Smooth muscle cell (in vitro differentiated cells): ENCODE measurements at regions not wholly inside any gene's neighbourhood (a gene's known extent, or its start where the extent isn't known, plus 50 kb on each side); places are given as distances from the start of the nearest gene placed in this dataset.

Source experiments
- DNase-seq: peaks from one replicate; lab custom pipeline; 2025; ENCODE audit not compliant: unreplicated experiment; lab: John Stamatoyannopoulos, UW
- H2AFZ ChIP-seq: fragments of 200-600 bp; sonication (generic); 2 replicates; pipeline ENCODE4 v1.6.0; 2016; ENCODE audit warnings: antibody characterized with exemption, low read depth, mild to moderate bottlenecking
- H3F3A ChIP-seq: fragments of 200-600 bp; sonication (generic); 2 replicates; pipeline ENCODE4 v1.6.0; 2017; ENCODE audit warnings: antibody characterized with exemption, low read depth
- H3K27ac ChIP-seq: fragments of 200-600 bp; sonication (generic); 2 replicates; pipeline ENCODE4 v1.5.1; 2016; ENCODE audit warnings: low read depth, mild to moderate bottlenecking
- H3K27me3 ChIP-seq: fragments of 200-600 bp; sonication (generic); 2 replicates; pipeline ENCODE4 v1.6.1; 2016; ENCODE audit warnings: low read depth, mild to moderate bottlenecking
- H3K36me3 ChIP-seq: fragments of 200-600 bp; sonication (generic); 2 replicates; pipeline ENCODE4 v1.5.1; 2016; ENCODE audit warnings: low read depth
- H3K4me1 ChIP-seq: fragments of 200-600 bp; sonication (generic); 2 replicates; pipeline ENCODE4 v1.5.1; 2016; ENCODE audit warnings: low read depth
- H3K4me2 ChIP-seq: fragments of 200-600 bp; sonication (generic); 2 replicates; pipeline ENCODE4 v1.6.0; 2016; ENCODE audit warnings: mild to moderate bottlenecking
- H3K4me3 ChIP-seq: fragments of 200-600 bp; sonication (generic); 2 replicates; pipeline ENCODE4 v1.5.1; 2016; ENCODE audit warnings: mild to moderate bottlenecking
- H3K79me2 ChIP-seq: fragments of 200-600 bp; sonication (generic); 2 replicates; pipeline ENCODE4 v1.6.0; 2016; ENCODE audit warnings: low read depth, mild to moderate bottlenecking
- H3K9ac ChIP-seq: fragments of 200-600 bp; sonication (generic); 2 replicates; pipeline ENCODE4 v1.6.0; 2016; ENCODE audit warnings: low read depth
- H3K9me3 ChIP-seq: fragments of 200-600 bp; sonication (generic); replicated peaks from 2 replicates; pipeline ENCODE4 v1.5.1; 2016; ENCODE audit warnings: low read depth
- H4K20me1 ChIP-seq: fragments of 200-600 bp; sonication (generic); 2 replicates; pipeline ENCODE4 v1.6.0; 2016; ENCODE audit warnings: low read depth
- WGBS: methylation state at CpG from one replicate; pipeline ENCODE4 v1.1.7; 2016; ENCODE audit warnings: low lambda C conversion rate; 5-methylcytosine and 5-hydroxymethylcytosine counted together
- TF ChIP-seq, protein P1 (sequence below): fragments of 200-600 bp; sonication (generic); IDR thresholded peaks from 2 replicates; pipeline ENCODE4 v1.5.1; 2017; ENCODE audit warnings: borderline replicate concordance, mild to moderate bottlenecking, antibody characterized with exemption; ENCODE audit not compliant: insufficient read depth, poor library complexity, severe bottlenecking

DNA sequence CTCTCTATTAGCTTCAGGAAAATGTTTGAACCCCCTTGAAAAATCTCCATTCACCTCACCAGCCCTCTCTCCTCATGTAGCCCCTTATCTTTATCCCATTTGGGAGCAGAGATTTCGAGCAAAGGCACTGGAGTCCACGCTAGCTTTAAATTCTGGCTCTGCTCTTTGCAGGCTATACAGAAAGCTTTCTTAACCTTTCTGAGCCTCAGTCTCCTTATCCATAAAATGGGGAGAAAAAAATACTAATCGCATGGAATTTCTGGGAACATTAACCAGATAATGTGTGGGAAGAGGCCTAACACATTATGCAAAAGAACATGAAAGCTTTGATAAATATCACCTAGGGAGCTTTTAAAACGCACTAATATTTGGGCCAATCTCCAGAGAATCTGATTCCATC lies 476.3 kb upstream of the CDH5 start:
- H3K79me2 ChIP-seq: no peaks in the 10 kb centered on the region
- H3K9me3 ChIP-seq: no peaks in the 10 kb centered on the region
- no peak overlapping the region for H3K9ac ChIP-seq
- H2AFZ ChIP-seq: no peak overlapping the region
- TF ChIP-seq, protein P1, sequence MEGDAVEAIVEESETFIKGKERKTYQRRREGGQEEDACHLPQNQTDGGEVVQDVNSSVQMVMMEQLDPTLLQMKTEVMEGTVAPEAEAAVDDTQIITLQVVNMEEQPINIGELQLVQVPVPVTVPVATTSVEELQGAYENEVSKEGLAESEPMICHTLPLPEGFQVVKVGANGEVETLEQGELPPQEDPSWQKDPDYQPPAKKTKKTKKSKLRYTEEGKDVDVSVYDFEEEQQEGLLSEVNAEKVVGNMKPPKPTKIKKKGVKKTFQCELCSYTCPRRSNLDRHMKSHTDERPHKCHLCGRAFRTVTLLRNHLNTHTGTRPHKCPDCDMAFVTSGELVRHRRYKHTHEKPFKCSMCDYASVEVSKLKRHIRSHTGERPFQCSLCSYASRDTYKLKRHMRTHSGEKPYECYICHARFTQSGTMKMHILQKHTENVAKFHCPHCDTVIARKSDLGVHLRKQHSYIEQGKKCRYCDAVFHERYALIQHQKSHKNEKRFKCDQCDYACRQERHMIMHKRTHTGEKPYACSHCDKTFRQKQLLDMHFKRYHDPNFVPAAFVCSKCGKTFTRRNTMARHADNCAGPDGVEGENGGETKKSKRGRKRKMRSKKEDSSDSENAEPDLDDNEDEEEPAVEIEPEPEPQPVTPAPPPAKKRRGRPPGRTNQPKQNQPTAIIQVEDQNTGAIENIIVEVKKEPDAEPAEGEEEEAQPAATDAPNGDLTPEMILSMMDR: no peak
- no peaks in the 10 kb centered on the region for H3K4me1 ChIP-seq
- no peaks in the 10 kb centered on the region for H3F3A ChIP-seq
- no peak overlapping the region for H3K27ac ChIP-seq
- no peaks in the 10 kb centered on the region for H3K27me3 ChIP-seq
- no peak for DNase-seq
- H3K4me3 ChIP-seq: no peak overlapping the region
- H4K20me1 ChIP-seq: no peaks in the 10 kb centered on the region
- no peaks in the 10 kb centered on the region for H3K36me3 ChIP-seq
- 96% methylated on average over 4 of the region's 4 CpGs for WGBS
- no peak overlapping the region for H3K4me2 ChIP-seq

DNA sequence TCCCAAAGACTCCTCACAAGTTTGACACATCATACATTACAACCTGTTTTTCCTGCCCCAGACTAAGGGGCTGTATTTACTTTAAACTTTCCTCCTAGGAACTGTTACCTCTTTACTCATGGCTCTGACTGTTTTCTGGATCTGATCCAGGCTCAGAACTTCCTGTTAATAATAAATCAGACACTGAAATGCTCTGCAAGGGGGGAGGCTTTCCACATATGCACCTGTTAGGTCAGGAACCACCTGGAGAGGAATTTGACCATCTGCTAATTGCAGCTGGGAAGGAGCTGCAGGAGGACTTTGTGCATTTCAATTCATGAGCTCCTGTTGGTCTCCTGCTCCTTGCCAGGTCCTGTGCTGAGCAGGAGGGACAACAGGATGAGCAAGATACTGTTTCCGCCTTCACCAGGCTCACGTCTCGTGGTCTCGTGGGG lies 476.9 kb upstream of the CDH5 start:
- no peaks in the 10 kb centered on the region for H3K27me3 ChIP-seq
- H3K27ac ChIP-seq: no peak overlapping the region
- no peaks in the 10 kb centered on the region for H3K79me2 ChIP-seq
- H3K9ac ChIP-seq: no peak overlapping the region
- WGBS: 70% methylated on average over 3 of the region's 4 CpGs
- H2AFZ ChIP-seq: no peak overlapping the region
- H3F3A ChIP-seq: no peaks in the 10 kb centered on the region
- H4K20me1 ChIP-seq: no peaks in the 10 kb centered on the region
- H3K4me1 ChIP-seq: no peaks in the 10 kb centered on the region
- H3K4me3 ChIP-seq: no peak overlapping the region
- no peak for DNase-seq
- no peaks in the 10 kb centered on the region for H3K36me3 ChIP-seq
- TF ChIP-seq, protein P1: no peak
- no peaks in the 10 kb centered on the region for H3K9me3 ChIP-seq
- no peak overlapping the region for H3K4me2 ChIP-seq

DNA sequence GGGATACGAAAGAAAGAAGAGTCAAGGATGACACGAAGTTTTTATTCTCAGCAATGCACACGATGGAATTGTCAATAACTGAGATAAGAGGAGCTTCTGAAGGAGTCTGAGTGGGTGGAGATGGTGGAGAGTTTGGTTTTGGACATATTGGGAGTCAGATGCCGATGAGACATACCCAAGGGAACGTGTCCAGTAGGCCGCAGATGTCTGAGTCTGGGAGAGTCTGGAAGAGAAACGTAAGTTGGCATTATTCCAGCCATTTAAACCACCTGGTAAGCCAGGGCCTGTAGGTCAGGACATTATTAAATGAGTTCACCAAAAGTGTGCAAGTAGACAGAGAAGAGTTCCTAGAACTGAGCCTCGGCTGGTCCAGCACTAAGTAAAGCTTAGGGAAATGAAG lies 478.3 kb upstream of the CDH5 start:
- Histone ChIP-seq H3K27me3 (no peaks in the 10 kb centered on the region), H3K9ac (no peak overlapping the region), H2AFZ (no peak overlapping the region), H3K27ac (no peak overlapping the region), H3K4me3 (no peak overlapping the region), H3K4me2 (no peak overlapping the region), H3K4me1 (no peaks in the 10 kb centered on the region), H3K79me2 (no peaks in the 10 kb centered on the region), H3F3A (no peaks in the 10 kb centered on the region), H3K36me3 (no peaks in the 10 kb centered on the region), H4K20me1 (no peaks in the 10 kb centered on the region), H3K9me3 (no peaks in the 10 kb centered on the region)
- no peak for DNase-seq
- TF ChIP-seq, protein P1: no peak
- WGBS: 74% methylated on average over 8 of the region's 8 CpGs

DNA sequence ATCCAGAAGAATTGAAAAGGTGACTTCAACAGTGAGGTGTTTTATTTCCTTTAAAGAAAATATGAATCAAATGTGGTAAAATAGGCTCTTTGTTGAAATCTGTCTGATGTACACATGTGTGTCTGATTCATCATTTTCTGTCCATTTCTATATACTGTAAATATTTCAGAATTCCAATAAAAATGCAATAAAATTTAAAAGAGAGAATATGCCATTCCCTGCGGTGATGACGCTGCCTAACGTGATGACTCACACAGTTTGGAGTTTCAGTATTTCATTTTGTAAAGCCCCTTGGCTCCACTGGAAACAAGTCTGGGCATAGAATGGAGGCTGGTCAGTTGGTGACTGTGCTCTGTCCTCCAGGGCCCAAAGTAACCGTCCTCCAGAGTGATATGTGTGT lies 482.5 kb upstream of the CDH5 start:
- peak overlapping the region; percentile 65 for H3K27ac ChIP-seq

More for the DNA sequence above, 482.5 kb upstream of the CDH5 start:
- Histone ChIP-seq H3K36me3 (no peaks in the 10 kb centered on the region), H3F3A (no peaks in the 10 kb centered on the region), H3K4me1 (no peaks in the 10 kb centered on the region), H2AFZ (peak overlapping the region; percentile 47), H3K4me3 (no peak overlapping the region), H3K4me2 (peak overlapping the region; percentile 37), H3K79me2 (no peaks in the 10 kb centered on the region), H3K9ac (no peak overlapping the region), H4K20me1 (no peaks in the 10 kb centered on the region), H3K9me3 (no peaks in the 10 kb centered on the region), H3K27me3 (no peaks in the 10 kb centered on the region)
- 46% methylated on average over 4 of the region's 4 CpGs for WGBS
- TF ChIP-seq, protein P1: no peak
- no peak for DNase-seq
